ENCODE measurements at regions not wholly inside any gene's neighbourhood (a gene's known extent, or its start where the extent isn't known, plus 50 kb on each side); places are given as distances from the start of the nearest gene placed in this dataset.

GRCh38 chr12:84072961-84073360 lies 839.6 kb downstream of the SLC6A15 start:
- TF ChIP-seq ZNF274 (IDR thresholded peaks at IDR 0.05; ENCODE audit: low read depth, low read length) (no peak), SUZ12 (IDR thresholded peaks at IDR 0.05; ENCODE audit: extremely low read depth, insufficient read depth, insufficient read length) (no peak), YY1 (IDR thresholded peaks at IDR 0.05; ENCODE audit: insufficient read depth, insufficient read length) (no peak)
